ENCODE measurements at regions not wholly inside any gene's neighbourhood (a gene's known extent, or its start where the extent isn't known, plus 50 kb on each side); places are given as distances from the start of the nearest gene placed in this dataset.
A peak's percentile ranks its signal among the peaks of the same experiment; 100 is the strongest.

DNA sequence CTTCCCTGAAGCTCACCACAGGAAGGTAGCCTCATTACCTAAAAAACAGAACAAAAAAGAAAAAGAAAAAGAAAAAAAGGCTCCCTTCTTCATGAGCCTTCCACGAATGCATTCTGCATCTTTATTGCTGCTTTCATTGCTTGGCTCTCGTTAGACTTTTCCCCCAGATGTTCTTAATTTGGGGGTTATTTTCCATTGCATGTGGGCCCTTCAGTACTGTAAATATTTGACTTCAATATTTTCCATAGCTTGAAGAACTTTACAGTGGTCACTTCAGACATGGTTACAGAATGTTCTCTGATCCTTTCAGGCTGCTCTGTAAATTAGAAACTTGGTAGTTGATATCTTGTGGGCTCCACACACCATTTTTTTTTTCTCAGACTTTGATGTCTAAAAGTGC is 65.6 kb upstream of the COPS8 start:
- no peak for DNase-seq

DNA sequence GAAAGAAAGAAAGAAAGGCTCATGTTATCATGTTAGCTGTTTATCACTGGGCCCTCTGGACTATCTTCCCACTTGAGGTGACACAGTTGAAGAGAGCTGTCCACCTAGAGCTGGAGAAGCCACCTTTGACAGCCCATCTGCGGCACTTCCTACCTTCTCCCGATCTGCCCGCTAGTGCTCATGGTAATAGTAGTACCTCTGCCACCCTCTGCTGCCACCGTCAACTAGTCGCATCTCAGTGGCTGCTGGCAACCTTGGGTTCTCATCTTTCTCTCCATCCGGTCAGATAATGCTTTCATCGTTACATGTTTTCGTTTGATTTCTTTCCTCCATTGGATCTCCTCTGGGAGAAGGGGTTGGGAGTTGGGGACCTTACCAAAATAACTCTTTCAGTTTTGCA is 63.2 kb upstream of the COPS8 start:
- DNase-seq: no peak

DNA sequence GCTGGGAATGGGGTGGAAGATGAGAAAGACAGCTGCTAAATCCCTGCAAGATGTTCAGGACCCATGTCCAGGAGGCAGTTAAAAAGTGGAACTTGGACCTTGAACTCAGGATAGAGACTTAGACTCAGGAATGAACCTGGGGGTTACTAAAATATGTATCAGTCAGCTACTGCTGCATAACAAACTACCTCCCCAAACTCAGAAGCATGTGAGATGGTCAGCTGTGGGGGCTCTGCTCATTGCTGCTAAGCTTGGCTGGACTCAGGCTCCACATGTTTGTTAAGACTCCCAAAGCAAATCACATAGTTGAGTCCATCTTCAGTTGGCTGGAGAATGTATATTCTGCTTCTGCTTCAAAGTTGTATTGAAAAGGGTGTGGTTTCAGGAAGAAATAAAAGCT is 61.4 kb upstream of the COPS8 start:
- no peak for DNase-seq

DNA sequence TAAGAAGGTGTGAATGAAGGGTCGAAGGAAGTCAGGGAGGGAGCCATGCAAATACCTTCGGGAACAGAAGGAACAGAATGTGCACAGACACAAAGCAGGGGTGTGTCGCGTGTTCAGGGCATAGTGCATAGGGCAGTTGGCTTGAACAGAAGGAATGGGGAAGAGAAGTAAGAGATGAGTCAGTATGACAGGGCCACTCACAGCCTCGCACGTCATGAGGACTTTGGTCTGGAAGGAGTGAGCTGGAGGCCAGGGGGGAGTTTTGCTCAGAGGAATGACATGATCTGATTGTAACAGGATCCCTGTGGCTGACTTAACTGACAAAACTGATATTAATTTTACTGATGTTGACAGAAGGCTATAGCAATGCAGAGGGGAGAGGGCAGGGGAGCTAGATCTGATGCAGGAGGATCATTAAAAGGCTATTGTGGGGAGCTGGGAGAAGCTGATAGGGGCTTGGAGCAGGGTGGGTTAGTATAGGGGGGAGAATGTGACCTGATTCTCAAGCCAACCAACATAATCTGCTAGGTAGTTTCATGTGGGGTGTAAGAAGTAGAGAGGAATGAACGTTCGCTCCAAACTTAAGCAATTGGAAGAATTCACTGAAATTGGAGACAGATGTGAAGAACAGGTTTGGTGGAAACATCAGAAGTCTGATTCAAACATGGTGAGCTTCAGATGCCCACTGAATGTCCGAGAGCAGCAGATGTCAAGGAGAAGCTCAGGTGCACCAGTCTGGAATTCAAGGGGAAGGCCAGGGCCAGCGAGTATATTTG is 60.4 kb upstream of the COPS8 start:
- DNase-seq: no peak

DNA sequence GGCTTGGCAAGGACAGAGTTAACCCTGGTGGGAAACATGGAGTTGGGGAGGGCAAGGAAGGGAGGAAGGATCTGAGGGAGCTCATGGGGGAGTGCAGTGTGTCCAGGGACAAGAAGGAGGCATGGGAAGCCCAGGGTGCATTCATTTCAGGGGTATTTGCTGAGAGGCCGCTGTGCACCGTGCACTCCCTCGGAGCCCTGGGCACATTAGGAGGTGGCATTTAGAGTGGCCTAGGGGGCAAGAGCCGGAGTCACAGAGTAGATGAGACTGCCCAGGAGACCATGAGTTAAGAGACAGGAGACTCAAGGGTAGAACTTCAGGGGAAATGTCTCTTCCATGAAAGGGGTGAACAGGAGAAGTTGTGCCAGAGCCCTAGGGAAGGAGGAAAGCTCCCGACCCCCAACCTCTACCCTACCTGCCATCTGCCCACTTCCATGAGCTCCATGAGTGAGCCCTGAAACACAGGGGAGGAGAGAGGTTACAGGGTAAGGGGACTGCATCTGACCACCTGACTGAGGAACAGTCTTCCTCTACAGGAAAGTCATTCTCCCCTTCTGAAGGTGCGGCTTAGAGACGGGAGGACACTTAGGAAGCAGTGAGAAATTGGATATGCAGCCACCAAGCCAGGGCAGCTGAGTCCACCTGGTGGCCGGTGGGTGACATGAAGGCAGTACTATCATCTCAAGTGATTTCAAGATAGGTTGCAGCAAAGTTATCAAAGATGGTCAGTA is 58.5 kb upstream of the COPS8 start:
- peak; percentile 64 for DNase-seq

DNA sequence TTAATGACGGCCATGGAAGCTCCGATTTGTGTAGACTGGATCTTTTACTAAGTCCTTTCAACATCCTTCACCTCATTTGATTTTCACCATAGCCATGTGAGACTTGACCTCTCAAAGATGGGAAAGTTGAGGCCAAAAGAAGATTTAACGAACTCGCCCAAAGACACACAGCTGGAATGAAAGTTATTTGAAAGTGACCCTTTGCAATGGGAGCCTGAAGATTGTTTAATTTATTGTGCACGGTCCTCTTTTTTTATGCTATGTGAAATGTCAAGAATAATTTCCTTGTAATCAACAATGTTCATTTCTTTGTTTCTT is 58.0 kb upstream of the COPS8 start:
- DNase-seq: no peak

DNA sequence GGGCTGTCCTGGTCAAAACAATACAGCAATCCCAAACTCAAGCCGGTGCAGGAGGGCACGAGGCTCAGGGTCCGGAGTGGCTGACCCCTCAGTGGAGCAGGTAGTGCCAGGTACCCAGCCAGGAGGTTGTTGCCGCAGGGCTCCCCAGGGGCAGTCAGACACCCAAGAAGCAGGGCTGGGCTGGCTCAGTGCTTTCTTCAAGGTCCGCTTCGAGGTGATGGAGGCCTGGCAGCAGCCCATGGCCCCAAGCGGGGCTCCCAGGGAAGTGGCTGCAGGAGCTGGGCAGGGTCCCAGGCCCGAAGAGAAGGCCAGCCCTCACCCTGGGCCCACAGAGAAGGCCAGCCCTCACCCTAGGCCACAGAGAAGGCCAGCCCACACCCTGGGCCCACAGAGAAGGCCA is 55.3 kb upstream of the COPS8 start:
- no peak for DNase-seq

DNA sequence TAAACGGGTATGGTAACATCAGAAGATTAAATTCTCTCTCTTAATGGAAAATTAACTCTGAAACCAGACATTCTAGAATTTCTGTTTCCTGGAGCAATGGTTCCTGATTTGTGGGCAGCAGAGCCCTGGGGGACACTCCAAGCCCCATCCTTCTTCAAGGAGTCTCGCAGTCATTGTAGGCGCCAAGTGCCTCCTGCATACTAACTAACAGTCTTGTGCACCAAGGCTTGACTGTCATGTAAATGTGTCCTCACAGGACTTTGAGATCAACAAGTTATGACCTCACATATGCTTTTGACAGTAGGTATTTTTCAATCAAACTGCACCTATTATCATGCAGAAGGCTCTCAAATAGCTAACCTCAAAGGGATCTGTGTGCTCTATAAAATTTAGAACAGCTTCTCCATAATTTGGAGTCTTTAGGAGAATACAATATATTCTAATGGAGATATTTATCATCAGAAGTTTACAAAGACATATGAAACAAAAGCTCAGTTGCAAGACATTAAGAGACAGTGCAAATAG is 52.1 kb upstream of the COPS8 start:
- no peak for DNase-seq

DNA sequence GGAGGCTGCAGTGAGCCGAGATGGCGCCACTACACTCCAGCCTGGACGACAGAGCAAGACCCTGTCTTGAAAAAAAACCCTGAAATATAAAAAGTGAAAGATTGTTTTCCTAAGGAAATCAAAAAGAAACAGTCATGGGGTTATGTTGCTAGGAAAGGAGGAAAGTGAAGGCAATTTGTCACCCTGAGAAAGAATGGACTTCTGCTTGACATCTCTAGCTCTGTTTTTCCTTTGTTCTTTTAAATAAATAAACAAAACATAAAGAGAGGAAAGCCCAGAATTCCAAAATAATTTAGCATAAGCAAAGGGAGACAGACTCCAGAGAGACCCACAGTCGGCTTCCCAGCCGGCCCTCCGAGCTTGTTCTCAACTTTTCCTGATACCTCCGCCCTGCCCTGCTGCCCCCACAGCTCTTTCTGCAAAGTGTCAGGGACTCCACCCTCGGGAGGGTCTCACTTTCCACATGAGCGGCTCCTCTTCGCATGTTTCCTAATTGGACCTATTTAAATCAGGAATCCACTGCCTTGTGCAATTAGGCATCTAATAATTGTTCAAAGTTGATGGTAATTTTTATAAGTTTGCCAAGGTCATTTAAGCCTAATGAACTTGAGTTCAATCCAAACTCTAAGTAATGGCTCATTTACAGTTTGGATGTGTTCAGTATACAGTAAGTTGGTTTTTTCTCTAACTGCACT is 49.8 kb upstream of the COPS8 start:
- DNase-seq: no peak
